ENCODE measurements at regions not wholly inside any gene's neighbourhood (a gene's known extent, or its start where the extent isn't known, plus 50 kb on each side); places are given as distances from the start of the nearest gene placed in this dataset.
"Not testable (repeated sequence)": the region's sequence is repeated elsewhere in the genome, so short reads cannot be mapped to it uniquely, and the experiment has no call there.

DNA sequence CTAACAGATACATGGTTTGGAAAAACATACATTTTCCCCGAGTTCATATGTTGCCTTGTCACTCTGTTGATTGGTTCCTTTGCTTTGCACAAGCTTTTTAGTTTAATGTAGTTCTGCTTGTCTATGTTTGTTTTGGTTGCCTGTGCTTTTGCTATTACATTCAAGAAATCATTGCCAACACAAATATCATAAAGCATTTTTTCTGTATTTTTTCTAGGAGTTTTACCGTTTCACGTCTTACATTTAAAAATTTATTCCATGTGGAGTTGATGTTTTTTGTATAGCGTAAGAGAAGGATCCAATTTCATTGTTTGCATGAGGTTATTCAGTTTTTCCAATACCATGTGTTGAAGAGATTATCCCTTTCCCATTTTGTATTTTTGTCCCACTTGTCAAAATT lies 941.9 kb upstream of the ADAMTS5 start:
- not testable (repeated sequence) for H3K27me3 ChIP-seq (ENCODE audit: control insufficient read depth in 5 of 5, insufficient read depth in 4 of 5, low read length in 5 of 5); H3K9ac ChIP-seq (ENCODE audit: low read length in 5 of 5); H3K4me1 ChIP-seq (ENCODE audit: control insufficient read depth in 5 of 5, insufficient read depth in 5 of 5, low read length in 5 of 5); H3K27ac ChIP-seq (ENCODE audit: low read depth, low read length); H3K36me3 ChIP-seq (ENCODE audit: control insufficient read depth in 5 of 5, insufficient read depth in 5 of 5, low read length in 5 of 5); H3K9me3 ChIP-seq (ENCODE audit: control insufficient read depth in 5 of 5, low read length in 5 of 5); H3K4me3 ChIP-seq (ENCODE audit: low read depth in 1 of 5, low read length in 5 of 5)

DNA sequence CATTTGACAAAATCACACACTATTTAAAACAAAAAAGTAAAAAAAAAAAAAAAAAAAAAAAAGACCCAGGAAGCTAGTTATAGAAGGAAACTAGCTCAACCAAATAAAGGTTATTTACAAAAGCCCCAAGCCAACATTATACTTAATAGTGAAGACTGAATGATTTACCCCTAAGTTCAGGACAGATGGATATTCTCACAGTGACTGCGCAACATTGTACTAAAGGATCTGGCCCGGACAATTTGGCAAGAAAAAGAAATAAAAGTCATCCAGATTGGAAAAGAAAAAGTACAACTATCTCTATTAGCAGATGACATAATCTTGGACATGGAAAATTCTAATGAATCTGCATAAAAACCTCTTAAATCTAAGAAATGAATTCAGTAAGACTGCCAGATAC lies 936.0 kb upstream of the ADAMTS5 start:
- not testable (repeated sequence) for H3K27me3 ChIP-seq (ENCODE audit: control insufficient read depth in 5 of 5, insufficient read depth in 4 of 5, low read length in 5 of 5); H3K36me3 ChIP-seq (ENCODE audit: control insufficient read depth in 5 of 5, insufficient read depth in 5 of 5, low read length in 5 of 5); H3K4me1 ChIP-seq (ENCODE audit: control insufficient read depth in 5 of 5, insufficient read depth in 5 of 5, low read length in 5 of 5); H3K27ac ChIP-seq (ENCODE audit: low read depth, low read length); H3K9ac ChIP-seq (ENCODE audit: low read length in 5 of 5); H3K4me3 ChIP-seq (ENCODE audit: low read depth in 1 of 5, low read length in 5 of 5); H3K9me3 ChIP-seq (ENCODE audit: control insufficient read depth in 5 of 5, low read length in 5 of 5)

DNA sequence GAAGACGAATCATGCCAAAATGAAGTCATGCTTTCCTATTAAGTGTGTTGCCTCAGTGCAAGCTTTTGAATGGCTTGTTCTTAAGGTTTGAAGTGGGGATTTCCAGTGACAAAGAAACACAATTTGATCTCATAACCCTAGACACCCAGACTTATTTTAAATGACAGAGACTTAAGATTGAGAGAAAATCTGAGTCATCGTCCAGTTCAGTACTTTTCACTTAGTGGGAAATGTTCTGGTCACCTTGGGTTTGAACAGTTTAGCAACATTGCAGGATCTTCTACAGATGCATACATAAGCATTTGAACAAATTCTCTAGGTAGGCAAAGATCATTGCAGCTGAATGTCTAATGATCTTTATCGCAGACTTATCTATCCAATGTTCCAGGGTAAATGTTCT lies 926.7 kb upstream of the ADAMTS5 start:
- not testable (repeated sequence) for H3K36me3 ChIP-seq (ENCODE audit: control insufficient read depth in 5 of 5, insufficient read depth in 5 of 5, low read length in 5 of 5); H3K9me3 ChIP-seq (ENCODE audit: control insufficient read depth in 5 of 5, low read length in 5 of 5); H3K4me3 ChIP-seq (ENCODE audit: low read depth in 1 of 5, low read length in 5 of 5); H3K4me1 ChIP-seq (ENCODE audit: control insufficient read depth in 5 of 5, insufficient read depth in 5 of 5, low read length in 5 of 5); H3K27me3 ChIP-seq (ENCODE audit: control insufficient read depth in 5 of 5, insufficient read depth in 4 of 5, low read length in 5 of 5); H3K27ac ChIP-seq (ENCODE audit: low read depth, low read length); H3K9ac ChIP-seq (ENCODE audit: low read length in 5 of 5)

DNA sequence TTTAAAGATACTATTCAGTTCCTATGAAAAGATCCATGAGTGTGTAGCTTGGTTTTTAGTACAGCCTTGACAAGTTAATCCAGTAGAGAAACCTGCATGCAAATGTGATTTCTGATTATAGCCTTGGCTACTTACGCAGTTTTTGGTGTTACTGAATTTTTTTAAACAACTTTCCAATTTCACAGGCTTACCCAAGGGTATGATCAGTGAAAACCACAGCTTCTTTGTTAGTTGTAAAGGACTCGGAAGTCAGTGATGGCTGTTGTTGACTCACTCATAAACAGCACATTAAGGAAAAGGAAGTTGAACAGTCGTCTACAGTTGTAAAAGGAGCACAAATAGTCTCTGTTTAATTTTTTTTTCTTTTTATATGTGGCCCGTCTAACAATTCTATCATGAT lies 924.6 kb upstream of the ADAMTS5 start:
- not testable (repeated sequence) for H3K27me3 ChIP-seq (ENCODE audit: control insufficient read depth in 5 of 5, insufficient read depth in 4 of 5, low read length in 5 of 5)

DNA sequence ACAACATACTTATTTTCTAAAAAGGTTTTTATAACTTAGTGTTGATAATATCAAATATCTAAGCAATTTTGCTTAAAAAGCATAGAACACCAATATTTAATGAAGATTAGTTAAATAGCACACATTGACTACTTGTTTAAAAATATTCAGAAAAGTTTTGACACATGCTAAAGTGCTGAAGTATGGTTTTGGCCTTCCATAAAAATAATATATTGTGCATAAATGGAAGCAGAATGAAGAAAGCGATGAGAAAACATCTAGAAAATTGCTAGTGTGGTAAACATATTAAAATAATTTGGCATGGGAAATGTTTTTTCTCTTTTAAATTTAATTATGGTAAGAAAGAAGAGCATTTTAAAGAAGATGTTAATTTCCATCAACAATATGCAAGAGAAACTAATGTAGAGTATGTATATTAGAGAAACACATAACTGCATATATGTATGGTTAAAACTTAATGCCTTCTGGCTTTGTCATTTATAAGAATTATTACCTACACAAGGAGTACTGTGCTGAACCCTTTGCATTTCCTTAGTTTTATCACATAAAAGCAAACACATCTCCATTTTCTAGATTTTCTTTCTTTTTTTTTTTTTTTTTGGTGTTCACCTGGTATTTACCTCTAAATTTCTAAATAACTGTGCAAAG lies 921.0 kb upstream of the ADAMTS5 start:
- H3K27ac ChIP-seq (ENCODE audit: low read depth, low read length); H3K9me3 ChIP-seq (ENCODE audit: control insufficient read depth in 5 of 5, low read length in 5 of 5); H3K4me1 ChIP-seq (ENCODE audit: control insufficient read depth in 5 of 5, insufficient read depth in 5 of 5, low read length in 5 of 5); H3K36me3 ChIP-seq (ENCODE audit: control insufficient read depth in 5 of 5, insufficient read depth in 5 of 5, low read length in 5 of 5); H3K4me3 ChIP-seq (ENCODE audit: low read depth in 1 of 5, low read length in 5 of 5); H3K27me3 ChIP-seq (ENCODE audit: control insufficient read depth in 5 of 5, insufficient read depth in 4 of 5, low read length in 5 of 5); H3K9ac ChIP-seq (ENCODE audit: low read length in 5 of 5): not testable (repeated sequence)

More for the DNA sequence above, 924.6 kb upstream of the ADAMTS5 start:
- H3K4me3 ChIP-seq (ENCODE audit: low read depth in 1 of 5, low read length in 5 of 5); H3K36me3 ChIP-seq (ENCODE audit: control insufficient read depth in 5 of 5, insufficient read depth in 5 of 5, low read length in 5 of 5); H3K27ac ChIP-seq (ENCODE audit: low read depth, low read length); H3K9me3 ChIP-seq (ENCODE audit: control insufficient read depth in 5 of 5, low read length in 5 of 5); H3K9ac ChIP-seq (ENCODE audit: low read length in 5 of 5); H3K4me1 ChIP-seq (ENCODE audit: control insufficient read depth in 5 of 5, insufficient read depth in 5 of 5, low read length in 5 of 5): not testable (repeated sequence)

DNA sequence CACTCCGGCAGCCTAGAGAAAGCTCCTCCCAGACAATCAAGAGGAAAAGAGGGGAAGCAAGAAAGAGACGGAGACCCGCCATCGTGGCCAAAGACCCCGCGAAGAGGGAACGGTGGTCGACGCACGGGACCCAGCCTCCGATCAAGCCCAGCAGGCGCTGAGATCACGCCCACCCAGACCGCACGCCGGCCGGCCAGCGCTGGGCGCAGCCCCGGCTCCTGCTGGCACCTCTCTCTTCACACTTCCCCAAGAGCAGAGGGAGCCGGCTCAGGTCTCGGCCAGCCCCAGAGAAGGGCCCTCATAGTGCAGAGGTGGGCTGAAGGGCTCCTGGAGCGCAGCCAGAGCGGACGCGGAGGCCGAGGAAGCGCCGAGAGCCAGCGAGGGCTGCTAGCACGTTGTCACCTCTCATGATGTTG lies 918.4 kb upstream of the ADAMTS5 start:
- H3K9ac ChIP-seq (ENCODE audit: low read length in 5 of 5) = no peak overlapping the region
- H3K9me3 ChIP-seq (ENCODE audit: control insufficient read depth in 5 of 5, low read length in 5 of 5) = no peaks in the 10 kb centered on the region
- H3K36me3 ChIP-seq (ENCODE audit: control insufficient read depth in 5 of 5, insufficient read depth in 5 of 5, low read length in 5 of 5) = no peaks in the 10 kb centered on the region
- no peak overlapping the region for H3K4me3 ChIP-seq (ENCODE audit: low read depth in 1 of 5, low read length in 5 of 5)
- no peak overlapping the region for H3K27ac ChIP-seq (ENCODE audit: low read depth, low read length)
- peaks cover 0 to 8% (median 4%) of the 10 kb centered on the region in 5 donors for H3K4me1 ChIP-seq (ENCODE audit: control insufficient read depth in 5 of 5, insufficient read depth in 5 of 5, low read length in 5 of 5)
- no peaks in the 10 kb centered on the region for H3K27me3 ChIP-seq (ENCODE audit: control insufficient read depth in 5 of 5, insufficient read depth in 4 of 5, low read length in 5 of 5)

DNA sequence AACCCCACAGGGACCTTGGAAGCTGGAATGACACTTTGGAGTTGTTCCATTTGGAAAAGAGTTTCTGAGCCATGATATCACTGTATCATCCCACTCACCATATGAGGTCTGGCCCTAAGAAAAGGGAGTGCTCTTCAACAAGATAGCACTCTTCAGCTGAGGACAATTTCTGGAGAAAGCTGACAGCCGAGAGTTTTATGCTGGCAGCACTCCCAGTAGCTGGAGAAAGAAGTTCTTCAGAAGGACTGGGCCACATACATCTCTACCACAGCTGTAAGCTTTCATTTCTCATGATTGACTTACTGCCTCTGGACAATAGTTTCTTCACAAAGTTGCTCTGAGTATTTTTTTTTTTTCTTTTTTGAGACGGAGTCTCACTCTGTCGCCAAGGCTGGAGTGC lies 914.4 kb upstream of the ADAMTS5 start:
- H3K9ac ChIP-seq (ENCODE audit: low read length in 5 of 5); H3K36me3 ChIP-seq (ENCODE audit: control insufficient read depth in 5 of 5, insufficient read depth in 5 of 5, low read length in 5 of 5); H3K27me3 ChIP-seq (ENCODE audit: control insufficient read depth in 5 of 5, insufficient read depth in 4 of 5, low read length in 5 of 5); H3K4me1 ChIP-seq (ENCODE audit: control insufficient read depth in 5 of 5, insufficient read depth in 5 of 5, low read length in 5 of 5); H3K27ac ChIP-seq (ENCODE audit: low read depth, low read length); H3K9me3 ChIP-seq (ENCODE audit: control insufficient read depth in 5 of 5, low read length in 5 of 5); H3K4me3 ChIP-seq (ENCODE audit: low read depth in 1 of 5, low read length in 5 of 5): not testable (repeated sequence)

DNA sequence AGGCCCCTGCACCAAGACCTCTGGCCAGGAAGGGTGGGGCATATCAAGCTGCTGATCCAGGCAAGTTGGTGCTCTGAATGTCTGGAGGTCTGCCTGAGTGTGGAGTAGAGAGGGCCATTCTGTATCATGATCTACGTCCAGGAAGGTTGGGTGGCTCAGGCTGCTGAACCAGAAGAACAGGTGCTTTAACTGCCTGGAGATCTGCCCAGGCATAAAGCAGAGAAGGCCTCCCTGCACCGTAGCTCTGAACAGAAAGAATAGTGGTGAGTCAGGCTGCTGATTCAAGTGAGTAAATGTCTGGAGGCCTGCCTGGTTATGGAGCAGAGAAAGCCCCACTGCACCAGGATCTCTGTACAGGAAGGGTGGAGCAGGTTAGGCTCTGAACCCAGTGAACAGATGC lies 905.5 kb upstream of the ADAMTS5 start:
- H3K4me1 ChIP-seq (ENCODE audit: control insufficient read depth in 5 of 5, insufficient read depth in 5 of 5, low read length in 5 of 5); H3K36me3 ChIP-seq (ENCODE audit: control insufficient read depth in 5 of 5, insufficient read depth in 5 of 5, low read length in 5 of 5); H3K9ac ChIP-seq (ENCODE audit: low read length in 5 of 5); H3K9me3 ChIP-seq (ENCODE audit: control insufficient read depth in 5 of 5, low read length in 5 of 5); H3K27me3 ChIP-seq (ENCODE audit: control insufficient read depth in 5 of 5, insufficient read depth in 4 of 5, low read length in 5 of 5); H3K4me3 ChIP-seq (ENCODE audit: low read depth in 1 of 5, low read length in 5 of 5); H3K27ac ChIP-seq (ENCODE audit: low read depth, low read length): not testable (repeated sequence)

DNA sequence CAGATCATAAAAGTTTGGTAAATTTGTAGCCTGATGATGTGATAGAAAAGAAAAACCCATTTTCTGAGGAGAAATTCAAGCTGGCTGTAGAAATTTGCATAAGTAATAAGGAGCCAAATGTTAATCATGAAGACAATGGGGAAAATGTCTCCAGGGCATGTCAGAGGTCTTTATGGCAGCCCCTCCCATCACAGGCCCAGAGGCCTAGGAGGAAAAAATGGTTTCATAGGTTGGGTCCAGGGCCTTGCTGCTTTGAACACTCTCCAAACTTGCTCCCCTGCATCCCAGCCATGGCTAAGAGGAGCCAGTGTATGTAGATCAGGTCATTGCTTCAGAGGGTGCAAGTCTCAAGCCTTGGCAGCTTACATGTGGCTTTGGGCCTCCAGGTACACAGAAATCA lies 903.9 kb upstream of the ADAMTS5 start:
- H3K9me3 ChIP-seq (ENCODE audit: control insufficient read depth in 5 of 5, low read length in 5 of 5); H3K27me3 ChIP-seq (ENCODE audit: control insufficient read depth in 5 of 5, insufficient read depth in 4 of 5, low read length in 5 of 5); H3K4me3 ChIP-seq (ENCODE audit: low read depth in 1 of 5, low read length in 5 of 5); H3K9ac ChIP-seq (ENCODE audit: low read length in 5 of 5); H3K27ac ChIP-seq (ENCODE audit: low read depth, low read length); H3K4me1 ChIP-seq (ENCODE audit: control insufficient read depth in 5 of 5, insufficient read depth in 5 of 5, low read length in 5 of 5); H3K36me3 ChIP-seq (ENCODE audit: control insufficient read depth in 5 of 5, insufficient read depth in 5 of 5, low read length in 5 of 5): not testable (repeated sequence)

DNA sequence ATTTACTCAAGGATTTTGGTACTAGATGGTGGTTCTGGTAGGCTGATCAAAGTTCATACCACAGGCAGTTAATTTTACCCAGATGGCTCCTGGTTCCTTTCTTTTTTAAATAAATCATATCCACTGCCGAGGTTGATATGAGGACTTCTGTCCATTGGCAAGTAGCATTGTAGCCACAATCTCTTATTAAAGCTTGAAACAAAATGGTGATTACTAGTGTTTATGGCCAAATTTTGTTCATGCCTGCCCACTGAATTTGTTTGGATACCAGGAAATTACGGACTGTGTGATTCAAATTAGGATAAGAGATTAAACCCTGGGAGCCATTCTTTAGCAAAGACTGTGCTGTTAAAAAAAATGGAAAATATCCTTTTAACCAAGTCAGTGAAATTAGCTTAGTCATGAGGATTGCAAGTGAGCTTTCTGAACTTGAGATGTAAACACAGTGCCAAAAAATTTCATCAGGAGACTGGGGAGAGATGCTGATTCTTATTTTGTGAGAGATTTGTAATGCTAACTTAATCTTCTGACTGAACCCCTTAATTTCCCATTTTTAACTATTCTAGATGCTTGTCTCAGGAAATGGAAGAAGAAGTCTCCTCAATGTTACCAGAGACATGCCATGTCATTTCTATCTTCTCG lies 893.5 kb upstream of the ADAMTS5 start:
- not testable (repeated sequence) for H3K9ac ChIP-seq (ENCODE audit: low read length in 5 of 5); H3K4me3 ChIP-seq (ENCODE audit: low read depth in 1 of 5, low read length in 5 of 5); H3K9me3 ChIP-seq (ENCODE audit: control insufficient read depth in 5 of 5, low read length in 5 of 5); H3K27me3 ChIP-seq (ENCODE audit: control insufficient read depth in 5 of 5, insufficient read depth in 4 of 5, low read length in 5 of 5); H3K4me1 ChIP-seq (ENCODE audit: control insufficient read depth in 5 of 5, insufficient read depth in 5 of 5, low read length in 5 of 5); H3K36me3 ChIP-seq (ENCODE audit: control insufficient read depth in 5 of 5, insufficient read depth in 5 of 5, low read length in 5 of 5); H3K27ac ChIP-seq (ENCODE audit: low read depth, low read length)

Data from subcutaneous abdominal adipose tissue (tissue), 5 donors.